ENCODE measurements at regions not wholly inside any gene's neighbourhood (a gene's known extent, or its start where the extent isn't known, plus 50 kb on each side); places are given as distances from the start of the nearest gene placed in this dataset.

DNA sequence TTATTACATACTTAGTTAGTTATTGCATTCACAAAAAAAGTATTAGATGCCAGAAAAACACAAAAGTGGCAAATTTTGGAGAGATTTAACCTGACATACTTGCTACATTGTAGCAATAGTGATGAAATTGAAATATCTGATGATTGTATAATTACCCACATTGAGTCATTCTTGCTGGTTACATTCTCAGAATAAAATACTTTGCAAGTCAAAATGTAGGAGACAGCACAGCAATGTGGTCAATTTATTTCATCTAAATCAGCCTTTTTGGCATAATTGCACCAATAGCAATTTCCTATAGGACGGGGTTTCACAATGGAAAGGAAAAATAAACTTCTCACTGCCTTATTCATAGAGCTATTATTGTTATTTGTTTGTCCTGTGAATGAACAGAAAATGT, 125.0 kb upstream of the ETV6 start:
- H3K9me3 ChIP-seq (ENCODE audit: control insufficient read depth, low read depth, low read length) = no peaks in the 10 kb centered on the region
- H3K9me3 Mint-ChIP-seq = peaks cover 0 to 3% of the 10 kb centered on the region in 2 experiments; a peak in 1 of 5 replicates
- no peak overlapping the region for H4K91ac ChIP-seq (ENCODE audit: insufficient read length, low read depth, low read length)
- no peak overlapping the region for H2BK15ac ChIP-seq (ENCODE audit: low read depth, low read length)
- H3K4ac ChIP-seq (ENCODE audit: low read depth, low read length) = no peak overlapping the region
- H2BK120ac ChIP-seq (ENCODE audit: low read depth, low read length, poor library complexity, severe bottlenecking) = no peak overlapping the region
- H2BK20ac ChIP-seq (ENCODE audit: low read depth, low read length, poor library complexity, severe bottlenecking) = no peak overlapping the region
- H3T11ph ChIP-seq (ENCODE audit: low read length) = no peak overlapping the region
- H3K27ac Mint-ChIP-seq = no peak overlapping the region
- H2BK5ac ChIP-seq (ENCODE audit: insufficient read length, low read length) = no peak overlapping the region
- TF ChIP-seq, protein P1, sequence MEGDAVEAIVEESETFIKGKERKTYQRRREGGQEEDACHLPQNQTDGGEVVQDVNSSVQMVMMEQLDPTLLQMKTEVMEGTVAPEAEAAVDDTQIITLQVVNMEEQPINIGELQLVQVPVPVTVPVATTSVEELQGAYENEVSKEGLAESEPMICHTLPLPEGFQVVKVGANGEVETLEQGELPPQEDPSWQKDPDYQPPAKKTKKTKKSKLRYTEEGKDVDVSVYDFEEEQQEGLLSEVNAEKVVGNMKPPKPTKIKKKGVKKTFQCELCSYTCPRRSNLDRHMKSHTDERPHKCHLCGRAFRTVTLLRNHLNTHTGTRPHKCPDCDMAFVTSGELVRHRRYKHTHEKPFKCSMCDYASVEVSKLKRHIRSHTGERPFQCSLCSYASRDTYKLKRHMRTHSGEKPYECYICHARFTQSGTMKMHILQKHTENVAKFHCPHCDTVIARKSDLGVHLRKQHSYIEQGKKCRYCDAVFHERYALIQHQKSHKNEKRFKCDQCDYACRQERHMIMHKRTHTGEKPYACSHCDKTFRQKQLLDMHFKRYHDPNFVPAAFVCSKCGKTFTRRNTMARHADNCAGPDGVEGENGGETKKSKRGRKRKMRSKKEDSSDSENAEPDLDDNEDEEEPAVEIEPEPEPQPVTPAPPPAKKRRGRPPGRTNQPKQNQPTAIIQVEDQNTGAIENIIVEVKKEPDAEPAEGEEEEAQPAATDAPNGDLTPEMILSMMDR (conservative IDR thresholded peaks at IDR 0.05) = no peak
- no peak overlapping the region for H3K27ac ChIP-seq (ENCODE audit: insufficient read length, low read depth, low read length)
- no peaks in the 10 kb centered on the region for H3K79me1 ChIP-seq (ENCODE audit: insufficient read depth, low read depth, low read length, poor library complexity, severe bottlenecking)
- H4K8ac ChIP-seq (replicated peaks; ENCODE audit: insufficient read length, low read depth, low read length) = no peak overlapping the region
- H3K79me2 ChIP-seq (ENCODE audit: insufficient read depth, low read length) = 0 out of 2 replicates have a peak, but pooled peaks cover 2% of the 10 kb centered on the region
- WGBS (ENCODE audit: extremely low coverage, insufficient read length, low lambda C conversion rate) = no CpG with 5 or more reads among the region's 1 CpG
- no peak overlapping the region for H2AK5ac ChIP-seq (ENCODE audit: insufficient read length, low read length)
- H3K14ac ChIP-seq (ENCODE audit: insufficient read depth, low read length) = no peak overlapping the region
- H3K4me1 Mint-ChIP-seq = no peaks in the 10 kb centered on the region
- H4K20me1 ChIP-seq (ENCODE audit: control insufficient read depth, insufficient read depth, insufficient read length) = no peaks in the 10 kb centered on the region
- H3K4me3 Mint-ChIP-seq = no peak overlapping the region
- no peak overlapping the region for H4K5ac ChIP-seq (ENCODE audit: insufficient read length, low read depth, low read length)
- no peak overlapping the region for H3K4me2 ChIP-seq (ENCODE audit: insufficient read depth, insufficient read length, low read length)
- no peak overlapping the region for H3K56ac ChIP-seq (ENCODE audit: insufficient read length, low read depth, low read length)
- H3K27me3 ChIP-seq (ENCODE audit: insufficient read depth, low read length) = no peaks in the 10 kb centered on the region
- no peak for DNase-seq
- H3K27me3 Mint-ChIP-seq (ENCODE audit: low read depth) = peaks cover 16% of the 10 kb centered on the region
- no peaks in the 10 kb centered on the region for H3K4me1 ChIP-seq (ENCODE audit: insufficient read depth, low read length)
- H3K23ac ChIP-seq (ENCODE audit: insufficient read length, low read depth, low read length) = no peak overlapping the region
- H3K23me2 ChIP-seq (ENCODE audit: insufficient read length, low read depth, low read length, poor library complexity, severe bottlenecking) = no peaks in the 10 kb centered on the region
- H2AFZ ChIP-seq (ENCODE audit: low read length) = no peak overlapping the region
- H3K36me3 Mint-ChIP-seq (ENCODE audit: insufficient read depth in 1 of 3, low read depth in 3 of 3) = no peaks in the 10 kb centered on the region
- H2BK12ac ChIP-seq (ENCODE audit: insufficient read length, low read depth, low read length) = no peak overlapping the region
- no peak overlapping the region for H3K18ac ChIP-seq (ENCODE audit: insufficient read length, low read depth, low read length)
- no peak overlapping the region for H3K9ac ChIP-seq (ENCODE audit: extremely low read depth, insufficient read length, low read length)
